Suppressor macrophage (primary cell): ENCODE measurements at regions not wholly inside any gene's neighbourhood (a gene's known extent, or its start where the extent isn't known, plus 50 kb on each side); places are given as distances from the start of the nearest gene placed in this dataset.

Experiments used
- DNase-seq, 4 experiments: peaks; one replicate each; pipeline ENCODE4 v3.0.0-alpha.2; 2020 to 2022

- DNase-seq, result no peak
Measured at GRCh38 chr15:47493357-47494247, 223.7 kb upstream of the SEMA6D start.

- DNase-seq, result no peak
Measured at GRCh38 chr15:47496343-47497185, 220.7 kb upstream of the SEMA6D start.

GRCh38 chr15:47500842-47501241 is 216.5 kb upstream of the SEMA6D start:
- no peak for DNase-seq

- no peak for DNase-seq
Measured at GRCh38 chr15:47502041-47502440, 215.3 kb upstream of the SEMA6D start.

GRCh38 chr15:47503876-47504275 is 213.4 kb upstream of the SEMA6D start:
- DNase-seq, result no peak

GRCh38 chr15:47504624-47505256 is 212.6 kb upstream of the SEMA6D start:
- peak; percentile 65 to 81 (median 75) for DNase-seq

GRCh38 chr15:47505712-47506328 is 211.5 kb upstream of the SEMA6D start:
- no peak for DNase-seq

GRCh38 chr15:47506329-47507100 is 210.8 kb upstream of the SEMA6D start:
- DNase-seq, result peak in 2 of 4 experiments; percentile 20 to 49

GRCh38 chr15:47507221-47507985 is 209.9 kb upstream of the SEMA6D start:
- DNase-seq, result no peak

GRCh38 chr15:47511261-47511660 is 206.0 kb upstream of the SEMA6D start:
- no peak for DNase-seq

- DNase-seq, result no peak
Measured at GRCh38 chr15:47513471-47513870, 203.8 kb upstream of the SEMA6D start.

- DNase-seq, result no peak
Measured at GRCh38 chr15:47514200-47514652, 203.1 kb upstream of the SEMA6D start.

- DNase-seq, result no peak
Measured at GRCh38 chr15:47516558-47516957, 200.7 kb upstream of the SEMA6D start.

GRCh38 chr15:47516972-47517371 is 200.3 kb upstream of the SEMA6D start:
- no peak for DNase-seq

GRCh38 chr15:47517737-47518136 is 199.6 kb upstream of the SEMA6D start:
- peak; percentile 14 to 54 (median 41) for DNase-seq

GRCh38 chr15:47523681-47524475 is 193.4 kb upstream of the SEMA6D start:
- peak; percentile 9 to 68 (median 52) for DNase-seq

- no peak for DNase-seq
Measured at GRCh38 chr15:47529241-47529640, 188.1 kb upstream of the SEMA6D start.

GRCh38 chr15:47534673-47535072 is 182.6 kb upstream of the SEMA6D start:
- DNase-seq, result no peak

GRCh38 chr15:47541562-47541961 is 175.7 kb upstream of the SEMA6D start:
- no peak for DNase-seq
